Breast epithelium (tissue), 3 donors: ENCODE measurements at regions not wholly inside any gene's neighbourhood (a gene's known extent, or its start where the extent isn't known, plus 50 kb on each side); places are given as distances from the start of the nearest gene placed in this dataset.

Source experiments
- CTCF ChIP-seq, 3 donors: fragments of 450-650 bp; IDR thresholded peaks; one replicate each; pipeline ENCODE4 v1.5.1; 2016 to 2017; ENCODE audit warnings: antibody characterized with exemption in 3 of 3, mild to moderate bottlenecking in 3 of 3, moderate library complexity in 3 of 3
- POLR2A ChIP-seq: fragments of 450-650 bp; IDR thresholded peaks from one replicate; pipeline ENCODE4 v1.6.1; 2016; ENCODE audit warnings: antibody characterized with exemption, mild to moderate bottlenecking, moderate library complexity
- POLR2AphosphoS5 ChIP-seq, 3 donors: sonication (generic); formaldehyde crosslinking; IDR thresholded peaks; one replicate each; pipeline ENCODE4 v1.6.1; 2017; ENCODE audit warnings: antibody characterized with exemption in 3 of 3

- TF ChIP-seq CTCF (IDR thresholded peaks at IDR 0.05): no peak
- TF ChIP-seq POLR2AphosphoS5 (IDR thresholded peaks at IDR 0.05): no peak
- no peak for TF ChIP-seq POLR2A
Observed at GRCh38 chr6:6851949-6852261, 255.9 kb upstream of the RREB1 start.
